22Rv1 (cell line): ENCODE measurements at regions not wholly inside any gene's neighbourhood (a gene's known extent, or its start where the extent isn't known, plus 50 kb on each side); places are given as distances from the start of the nearest gene placed in this dataset.

Experiments used
- ZFX ChIP-seq: fragments of 450-650 bp; IDR thresholded peaks from 2 replicates; pipeline ENCODE4 v1.6.1; 2017; ENCODE audit warnings: antibody characterized with exemption, borderline replicate concordance
- TF ChIP-seq, protein P1 (sequence below): fragments of 450-650 bp; IDR thresholded peaks from 2 replicates; pipeline ENCODE4 v1.5.1; 2017; ENCODE audit warnings: mild to moderate bottlenecking

DNA sequence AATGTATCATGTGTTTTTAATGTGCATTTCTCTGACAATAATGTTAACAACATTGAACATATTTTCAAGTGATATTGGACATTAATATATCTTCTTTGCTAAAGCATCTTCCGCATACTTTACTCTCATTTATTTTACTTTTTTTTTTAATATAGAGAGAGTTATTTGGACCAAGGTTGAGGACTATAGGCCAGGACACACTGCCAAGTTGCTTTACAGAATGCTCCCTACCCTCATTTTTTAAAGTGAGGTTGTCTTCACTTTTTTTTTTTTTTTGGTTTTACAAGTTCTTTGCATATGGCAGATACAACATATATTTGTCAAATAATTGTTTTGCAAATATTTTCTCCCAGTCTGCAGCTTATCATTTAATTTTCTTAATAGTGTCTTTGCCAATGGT is 201.8 kb downstream of the OSR1 start:
- TF ChIP-seq, protein P1, sequence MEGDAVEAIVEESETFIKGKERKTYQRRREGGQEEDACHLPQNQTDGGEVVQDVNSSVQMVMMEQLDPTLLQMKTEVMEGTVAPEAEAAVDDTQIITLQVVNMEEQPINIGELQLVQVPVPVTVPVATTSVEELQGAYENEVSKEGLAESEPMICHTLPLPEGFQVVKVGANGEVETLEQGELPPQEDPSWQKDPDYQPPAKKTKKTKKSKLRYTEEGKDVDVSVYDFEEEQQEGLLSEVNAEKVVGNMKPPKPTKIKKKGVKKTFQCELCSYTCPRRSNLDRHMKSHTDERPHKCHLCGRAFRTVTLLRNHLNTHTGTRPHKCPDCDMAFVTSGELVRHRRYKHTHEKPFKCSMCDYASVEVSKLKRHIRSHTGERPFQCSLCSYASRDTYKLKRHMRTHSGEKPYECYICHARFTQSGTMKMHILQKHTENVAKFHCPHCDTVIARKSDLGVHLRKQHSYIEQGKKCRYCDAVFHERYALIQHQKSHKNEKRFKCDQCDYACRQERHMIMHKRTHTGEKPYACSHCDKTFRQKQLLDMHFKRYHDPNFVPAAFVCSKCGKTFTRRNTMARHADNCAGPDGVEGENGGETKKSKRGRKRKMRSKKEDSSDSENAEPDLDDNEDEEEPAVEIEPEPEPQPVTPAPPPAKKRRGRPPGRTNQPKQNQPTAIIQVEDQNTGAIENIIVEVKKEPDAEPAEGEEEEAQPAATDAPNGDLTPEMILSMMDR = no peak
- no peak for TF ChIP-seq ZFX
